ENCODE measurements at regions not wholly inside any gene's neighbourhood (a gene's known extent, or its start where the extent isn't known, plus 50 kb on each side); places are given as distances from the start of the nearest gene placed in this dataset.

DNA sequence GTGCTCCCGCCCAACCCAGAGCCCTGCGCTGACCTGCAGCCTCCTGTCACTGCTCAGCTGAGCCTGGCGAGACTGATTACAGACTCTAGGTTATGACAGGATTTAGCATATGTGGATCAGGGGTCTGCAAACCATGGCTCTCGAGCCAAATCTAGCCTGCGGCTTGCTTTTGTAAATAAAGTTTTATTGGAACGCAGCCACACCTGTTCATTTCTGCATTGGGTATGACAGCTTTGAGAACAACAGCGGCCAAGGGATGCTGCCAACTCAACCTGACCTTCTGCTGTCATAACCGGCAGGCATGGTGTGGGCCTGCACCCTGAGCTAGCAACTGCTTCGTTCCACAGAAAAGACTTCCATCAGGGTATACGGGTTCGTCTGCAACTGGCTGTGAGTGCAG lies 50.5 kb upstream of the IQSEC1 start:
- TF ChIP-seq CTCF (conservative IDR thresholded peaks at IDR 0.05; ENCODE audit: low read depth in 2 of 2) (no peak), ZNF114 (CRISPR knock-in tag; IDR thresholded peaks at IDR 0.05) (no peak), EZH2 (IDR thresholded peaks at IDR 0.05; ENCODE audit: low read depth, unreplicated experiment) (no peak), JUNB (IDR thresholded peaks at IDR 0.05; ENCODE audit: unreplicated experiment) (no peak), POLR2AphosphoS5 (IDR thresholded peaks at IDR 0.05; ENCODE audit: low read depth) (no peak), REST (IDR thresholded peaks at IDR 0.05; ENCODE audit: unreplicated experiment) (no peak), CREB1 (CRISPR knock-in tag; IDR thresholded peaks at IDR 0.05; ENCODE audit: low read depth) (no peak), ETS1 (IDR thresholded peaks at IDR 0.05) (no peak), EZH2phosphoT487 (IDR thresholded peaks at IDR 0.05; ENCODE audit: unreplicated experiment) (no peak), STAT1 (IDR thresholded peaks at IDR 0.05; ENCODE audit: unreplicated experiment) (no peak), NANOG (IDR thresholded peaks at IDR 0.05; ENCODE audit: borderline replicate concordance) (no peak), ZNF331 (CRISPR knock-in tag; IDR thresholded peaks at IDR 0.05; ENCODE audit: low read depth) (no peak), ZNF462 (CRISPR knock-in tag; IDR thresholded peaks at IDR 0.05) (no peak)
